ENCODE measurements at regions not wholly inside any gene's neighbourhood (a gene's known extent, or its start where the extent isn't known, plus 50 kb on each side); places are given as distances from the start of the nearest gene placed in this dataset.

GRCh38 chr14:95025218-95025617, 132.1 kb downstream of the DICER1 start:
- TF ChIP-seq POLR2A (IDR thresholded peaks at IDR 0.05): no peak
- no peak for TF ChIP-seq POLR2AphosphoS5 (IDR thresholded peaks at IDR 0.05)
- TF ChIP-seq EP300 (IDR thresholded peaks at IDR 0.05): no peak
- no peak for TF ChIP-seq CTCF (IDR thresholded peaks at IDR 0.05)
- ATAC-seq (ENCODE audit: low FRiP score in 2 of 2) (no peak), DNase-seq (no peak)
- no peak overlapping the region for H3K4me3 ChIP-seq
- H3K4me1 ChIP-seq: no peaks in the 10 kb centered on the region
- no peaks in the 10 kb centered on the region for H3K27me3 ChIP-seq
- peaks cover 0 to 4% (median 0%) of the 10 kb centered on the region in 4 donors for H3K9me3 ChIP-seq
- 65 to 79% methylated on average over 4 of the region's 4 CpGs for WGBS, 2 donors
- H3K36me3 ChIP-seq: no peaks in the 10 kb centered on the region
- no peak overlapping the region for H3K27ac ChIP-seq

GRCh38 chr14:95024380-95024779, 132.9 kb downstream of the DICER1 start:
- Histone ChIP-seq H3K9me3 (peaks cover 0 to 4% (median 0%) of the 10 kb centered on the region in 4 donors), H3K27ac (no peak overlapping the region), H3K4me1 (no peaks in the 10 kb centered on the region), H3K27me3 (no peaks in the 10 kb centered on the region), H3K4me3 (no peak overlapping the region), H3K36me3 (no peaks in the 10 kb centered on the region)
- DNase-seq: no peak
- 71 to 87% methylated on average over 3 to 6 of the region's 6 CpGs for WGBS, 2 donors
- no peak for ATAC-seq (ENCODE audit: low FRiP score in 2 of 2)
- no peak for TF ChIP-seq POLR2AphosphoS5 (IDR thresholded peaks at IDR 0.05)
- TF ChIP-seq EP300 (IDR thresholded peaks at IDR 0.05): no peak
- TF ChIP-seq POLR2A (IDR thresholded peaks at IDR 0.05): no peak
- no peak for TF ChIP-seq CTCF (IDR thresholded peaks at IDR 0.05)

- no peak for DNase-seq
- Histone ChIP-seq H3K9me3 (peaks cover 0 to 4% (median 0%) of the 10 kb centered on the region in 4 donors), H3K4me1 (peaks cover 0 to 2% (median 0%) of the 10 kb centered on the region in 4 donors), H3K36me3 (no peaks in the 10 kb centered on the region), H3K27me3 (no peaks in the 10 kb centered on the region), H3K27ac (no peak overlapping the region), H3K4me3 (no peak overlapping the region)
- WGBS, 2 donors: 77 to 79% methylated on average over 4 of the region's 4 CpGs
- peak in 1 of 2 donors; percentile 84 for ATAC-seq (ENCODE audit: low FRiP score in 2 of 2)
- TF ChIP-seq POLR2AphosphoS5 (IDR thresholded peaks at IDR 0.05) (no peak), EP300 (IDR thresholded peaks at IDR 0.05) (no peak), CTCF (IDR thresholded peaks at IDR 0.05) (no peak), POLR2A (IDR thresholded peaks at IDR 0.05) (no peak)
These were observed 133.4 kb downstream of the DICER1 start for GRCh38 chr14:95023886-95024285.

- Histone ChIP-seq H3K36me3 (no peaks in the 10 kb centered on the region), H3K4me3 (no peak overlapping the region), H3K27me3 (no peaks in the 10 kb centered on the region), H3K4me1 (peaks cover 0 to 6% (median 0%) of the 10 kb centered on the region in 4 donors), H3K27ac (no peak overlapping the region), H3K9me3 (peaks cover 0 to 4% (median 0%) of the 10 kb centered on the region in 4 donors)
- no peak for TF ChIP-seq EP300 (IDR thresholded peaks at IDR 0.05)
- TF ChIP-seq POLR2AphosphoS5 (IDR thresholded peaks at IDR 0.05): no peak
- TF ChIP-seq CTCF (IDR thresholded peaks at IDR 0.05): no peak
- TF ChIP-seq POLR2A (IDR thresholded peaks at IDR 0.05): no peak
- 86 to 90% methylated on average over 9 of the region's 9 CpGs for WGBS, 2 donors
- DNase-seq (no peak), ATAC-seq (ENCODE audit: low FRiP score in 2 of 2) (no peak)
These were observed 134.2 kb downstream of the DICER1 start for GRCh38 chr14:95023115-95023514.

- no peak overlapping the region for H3K4me3 ChIP-seq
- TF ChIP-seq EP300 (IDR thresholded peaks at IDR 0.05): no peak
- H3K9me3 ChIP-seq: peaks cover 0 to 4% (median 0%) of the 10 kb centered on the region in 4 donors
- H3K36me3 ChIP-seq: no peaks in the 10 kb centered on the region
- DNase-seq: no peak
- H3K27me3 ChIP-seq: no peaks in the 10 kb centered on the region
- no peak overlapping the region for H3K27ac ChIP-seq
- no peak for ATAC-seq (ENCODE audit: low FRiP score in 2 of 2)
- H3K4me1 ChIP-seq: peaks cover 0 to 6% (median 0%) of the 10 kb centered on the region in 4 donors
- 92 to 96% methylated on average over 2 of the region's 2 CpGs for WGBS, 2 donors
These were observed 135.7 kb downstream of the DICER1 start for GRCh38 chr14:95021588-95021987.
